ENCODE measurements at regions not wholly inside any gene's neighbourhood (a gene's known extent, or its start where the extent isn't known, plus 50 kb on each side); places are given as distances from the start of the nearest gene placed in this dataset.
"Not testable (repeated sequence)": the region's sequence is repeated elsewhere in the genome, so short reads cannot be mapped to it uniquely, and the experiment has no call there.

DNA sequence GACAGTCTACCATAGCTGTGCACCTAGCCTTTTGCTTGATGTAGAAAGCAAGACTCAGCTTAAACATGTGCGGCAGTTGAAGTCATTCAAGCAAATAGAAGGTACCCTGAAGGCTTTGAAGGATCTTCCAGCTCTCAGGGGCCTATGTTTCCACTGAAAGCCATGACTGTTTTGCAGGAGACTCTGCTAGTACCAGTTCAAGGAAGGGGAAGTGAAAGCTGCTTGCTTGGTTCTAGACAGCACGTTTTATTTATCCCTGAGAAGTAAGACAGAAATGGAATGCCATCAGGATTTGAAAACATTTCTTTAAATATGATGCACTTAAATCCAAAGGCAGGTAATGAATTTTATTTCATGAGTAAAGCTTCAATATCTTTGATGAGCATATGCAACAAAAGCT lies 311.4 kb downstream of the PDCD6IP start:
- no peak for DNase-seq (ENCODE audit: low spot score)

DNA sequence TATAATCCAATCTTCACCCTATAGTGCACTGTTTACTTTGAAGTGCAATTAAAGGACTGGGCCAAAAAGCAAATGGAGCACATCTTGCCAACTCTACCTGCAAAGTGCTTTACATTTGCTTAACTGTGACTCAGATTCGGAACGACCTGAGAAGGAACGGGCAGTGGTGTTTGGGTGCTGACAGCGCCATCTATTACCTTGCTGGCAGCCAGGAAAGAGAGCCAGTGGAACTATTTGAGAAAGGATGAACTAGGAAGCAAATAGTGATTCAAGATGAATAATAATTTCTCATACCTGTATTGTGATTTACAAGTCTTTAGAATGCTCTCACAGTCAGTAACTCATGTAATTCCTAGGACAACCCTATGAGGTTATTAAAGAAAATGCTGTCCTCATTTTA lies 312.9 kb downstream of the PDCD6IP start:
- no peak for DNase-seq (ENCODE audit: low spot score)

DNA sequence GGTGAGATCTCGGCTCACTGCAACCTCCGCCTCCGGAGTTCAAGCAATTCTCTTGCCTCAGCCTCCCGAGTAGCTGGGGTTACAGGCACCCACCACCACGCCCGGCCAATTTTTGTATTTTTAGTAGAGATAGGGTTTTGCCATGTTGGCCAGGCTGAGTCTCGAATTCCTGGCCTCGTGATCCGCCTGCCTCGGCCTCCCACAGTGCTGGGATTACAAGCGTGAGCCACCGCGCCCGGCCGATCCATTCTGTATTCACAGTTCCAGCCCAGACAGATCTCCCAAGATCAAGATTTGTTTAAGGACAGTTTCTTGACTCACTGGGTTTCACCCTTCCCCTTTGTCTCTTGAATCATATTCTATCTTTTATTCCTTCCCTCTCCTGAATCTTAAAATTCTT lies 313.8 kb downstream of the PDCD6IP start:
- DNase-seq (ENCODE audit: low spot score) = not testable (repeated sequence)

DNA sequence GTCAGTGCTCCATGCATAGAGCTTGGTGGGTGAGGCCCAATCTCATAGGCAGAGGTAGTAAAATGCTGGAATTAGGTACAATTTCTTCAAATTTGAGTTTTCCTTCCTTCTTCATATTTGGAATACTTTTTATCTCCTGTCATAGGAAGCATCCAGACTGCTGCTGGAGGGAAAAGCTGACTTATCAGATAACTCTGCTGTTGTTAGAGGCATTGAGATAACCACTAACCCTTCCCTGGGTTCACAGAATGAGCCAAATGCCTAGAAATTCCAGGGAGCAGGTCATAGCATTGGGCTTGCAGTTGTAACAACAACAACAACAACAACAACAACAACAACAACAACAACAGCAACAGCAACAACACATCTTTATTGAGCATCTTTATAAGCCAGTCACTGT lies 332.7 kb downstream of the PDCD6IP start:
- no peak for DNase-seq (ENCODE audit: low spot score)

DNA sequence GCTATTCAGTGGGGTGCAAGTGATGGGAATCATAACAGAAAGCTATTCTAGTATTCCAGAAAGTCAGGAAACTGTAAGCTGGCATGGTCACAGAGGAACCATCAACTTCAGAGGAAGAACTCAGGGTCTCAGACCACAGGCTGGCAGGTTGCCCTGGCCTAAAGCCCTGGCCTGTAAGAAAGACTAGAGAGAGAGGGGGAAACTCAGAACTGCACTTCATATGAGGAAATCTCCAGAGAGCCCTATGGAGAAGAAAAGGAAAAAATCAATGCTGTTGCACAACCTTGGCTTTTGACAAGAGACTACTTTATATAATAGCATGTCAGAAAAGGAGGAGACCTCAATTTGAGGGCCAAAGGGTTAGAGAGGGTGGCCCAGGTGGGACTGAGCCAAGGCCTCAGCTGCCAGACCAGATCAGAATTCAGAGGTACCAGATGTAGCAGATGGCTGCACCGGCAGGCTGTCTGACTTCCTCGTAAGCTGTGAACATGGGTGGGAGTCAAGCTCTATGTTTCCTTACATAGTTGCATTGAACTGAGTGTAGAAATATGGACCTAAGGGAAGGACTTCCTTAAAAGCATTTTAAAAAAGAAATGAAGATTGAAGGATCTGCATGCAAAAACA lies 333.8 kb downstream of the PDCD6IP start:
- DNase-seq (ENCODE audit: low spot score) = no peak

DNA sequence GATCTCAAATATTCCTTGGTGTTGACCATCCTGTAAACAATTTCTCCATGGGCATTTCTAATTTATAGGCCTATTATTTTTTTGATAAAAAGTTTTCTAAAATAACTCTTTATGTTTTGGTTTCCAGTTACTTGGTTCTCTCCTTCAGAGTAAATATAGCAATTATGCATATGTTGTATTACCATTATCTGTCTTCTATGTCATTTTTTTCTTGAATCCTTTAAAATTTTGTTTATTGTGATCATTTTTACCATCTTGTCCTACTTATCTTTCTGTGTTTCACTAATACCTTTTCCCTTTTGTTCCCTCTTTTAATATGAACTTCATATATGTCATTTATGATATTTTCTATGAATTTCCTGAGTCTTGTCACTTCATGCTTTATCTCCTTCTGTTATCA lies 341.1 kb downstream of the PDCD6IP start:
- DNase-seq (ENCODE audit: low spot score) = no peak

DNA sequence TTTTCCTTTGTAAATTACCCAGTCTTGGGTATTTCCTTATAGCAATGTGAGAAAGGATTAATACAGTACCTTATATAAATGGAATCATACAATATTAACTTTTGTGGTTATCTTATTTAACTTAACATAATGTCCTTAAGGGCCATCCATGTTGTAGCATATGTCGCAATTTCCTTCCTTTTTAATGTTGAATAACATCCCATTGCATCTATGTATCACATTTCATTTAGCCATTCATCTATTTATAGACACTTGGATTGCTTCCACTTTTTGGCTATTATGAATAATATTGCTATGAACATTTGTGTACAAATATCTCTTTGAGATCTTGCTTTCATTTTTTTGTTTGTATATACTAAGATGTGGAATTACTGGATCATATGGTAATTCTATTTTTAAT lies 342.2 kb downstream of the PDCD6IP start:
- DNase-seq (ENCODE audit: low spot score) = no peak

DNA sequence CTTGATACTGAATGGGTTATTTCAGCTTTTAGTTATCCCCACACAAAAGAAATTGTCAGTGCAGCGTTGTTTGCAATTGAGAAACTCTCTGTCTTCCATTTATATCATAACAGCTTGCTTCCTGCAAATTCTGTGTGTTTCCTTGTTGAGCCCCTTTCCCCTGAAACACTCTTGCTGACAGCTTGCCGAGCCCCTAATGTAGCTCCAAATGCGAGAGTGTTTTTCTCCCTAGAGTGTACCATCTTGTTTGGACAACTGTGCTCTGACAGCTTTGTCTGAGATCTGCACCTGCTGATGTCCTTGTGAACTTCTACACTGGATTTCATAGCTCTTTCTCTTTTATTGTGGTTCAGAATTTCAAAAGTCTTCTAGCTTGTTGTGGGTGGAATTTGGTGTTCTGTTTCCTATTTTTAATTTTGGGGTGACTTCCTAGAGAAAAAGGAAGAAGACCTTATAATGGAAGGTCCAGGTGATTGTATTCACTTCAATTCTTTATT lies 343.5 kb downstream of the PDCD6IP start:
- no peak for DNase-seq (ENCODE audit: low spot score)

DNA sequence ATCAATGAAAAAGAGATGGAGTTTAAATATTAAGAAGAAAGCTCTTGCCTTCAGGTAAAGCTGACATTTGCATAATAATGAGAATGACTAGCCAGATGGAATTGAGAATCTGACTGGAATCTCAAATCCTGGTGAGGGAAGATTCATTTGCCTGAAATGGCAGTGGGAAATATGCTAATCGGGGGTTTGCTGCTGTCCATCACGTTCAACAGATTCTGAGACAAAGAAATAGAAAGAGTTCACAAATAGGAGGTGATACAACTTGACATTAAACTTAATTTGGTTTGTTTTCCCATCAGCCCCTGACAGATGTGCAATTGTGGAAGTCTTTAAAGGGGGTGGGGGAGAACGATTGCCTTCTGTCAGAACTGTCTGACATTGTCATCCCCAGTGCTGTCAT lies 347.4 kb downstream of the PDCD6IP start:
- no peak for DNase-seq (ENCODE audit: low spot score)

DNA sequence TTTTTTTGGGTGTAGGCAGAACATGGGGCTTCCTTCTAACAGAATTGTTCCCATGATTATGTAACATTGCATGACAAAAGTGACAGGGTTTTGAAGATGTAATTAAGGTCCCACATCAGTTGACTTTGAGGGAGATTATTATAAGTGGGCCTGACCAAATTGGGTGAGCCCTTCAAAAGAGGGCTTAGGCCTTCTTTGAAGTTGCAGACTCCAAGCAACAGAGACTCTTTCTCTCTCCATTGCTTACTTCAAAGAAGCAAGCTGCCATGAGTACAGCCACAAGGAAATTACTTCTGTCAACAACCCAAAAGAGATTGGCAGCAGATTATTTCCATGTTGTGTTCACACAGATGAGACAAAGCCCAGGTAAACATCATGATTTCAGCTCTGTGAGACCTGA lies 348.2 kb downstream of the PDCD6IP start:
- DNase-seq (ENCODE audit: low spot score) = no peak

DNA sequence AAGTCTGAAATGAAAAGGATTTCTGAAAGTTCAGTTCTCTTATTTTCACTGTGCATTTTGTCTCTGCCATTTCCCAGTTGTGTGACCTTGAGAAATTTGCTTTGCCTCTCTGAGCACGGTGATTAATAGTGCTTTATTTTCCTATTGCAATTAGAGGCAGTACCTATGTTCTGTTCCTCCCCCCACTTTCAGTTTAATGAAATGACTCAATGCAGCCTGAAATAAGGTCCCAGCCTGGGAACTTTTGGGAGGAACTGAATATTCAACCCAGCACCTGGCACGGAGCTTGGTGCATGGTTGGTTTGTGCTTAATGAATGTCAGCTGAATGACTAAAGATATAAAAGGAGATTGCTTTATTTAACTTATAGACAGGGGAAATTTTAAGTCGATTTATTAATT lies 352.6 kb downstream of the PDCD6IP start:
- no peak for DNase-seq (ENCODE audit: low spot score)

DNA sequence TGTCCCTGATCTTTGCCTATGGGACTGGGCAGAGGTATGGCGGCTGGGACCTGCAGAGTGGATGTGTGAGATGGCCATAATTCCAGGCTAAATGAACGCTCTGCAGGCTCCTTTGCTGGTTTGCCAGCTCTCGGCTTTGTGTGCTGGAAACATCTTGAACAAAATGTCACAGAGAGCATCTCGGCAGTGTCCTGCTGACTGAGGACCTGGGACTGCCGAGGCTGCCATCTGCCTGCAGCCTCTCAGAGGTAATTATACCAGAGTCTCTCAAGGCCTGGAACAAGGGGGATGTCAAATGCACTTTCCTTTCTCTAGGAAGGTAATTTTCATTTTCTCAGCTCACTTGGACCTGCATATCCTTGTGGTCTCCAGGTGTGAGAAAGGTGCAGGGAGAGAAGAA lies 354.2 kb downstream of the PDCD6IP start:
- DNase-seq (ENCODE audit: low spot score) = no peak

DNA sequence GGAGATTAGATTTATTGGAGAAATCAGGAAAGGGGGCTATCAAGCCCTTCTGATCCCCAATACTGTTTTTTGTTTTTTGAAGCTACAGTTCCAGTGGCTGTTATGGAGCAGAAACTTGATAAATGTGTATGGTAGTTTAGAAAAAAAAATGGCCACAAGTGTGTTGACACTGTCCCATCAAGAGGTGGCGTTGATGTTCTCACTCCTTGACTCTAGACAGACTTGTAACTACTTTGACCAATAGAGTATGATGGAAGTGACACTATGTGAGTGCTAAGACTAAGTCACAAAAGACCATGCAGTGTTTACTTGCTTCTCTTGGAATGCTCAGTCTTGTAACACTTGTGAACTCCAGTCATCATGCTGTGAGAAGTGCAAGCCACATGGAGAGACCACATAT lies 356.7 kb downstream of the PDCD6IP start:
- no peak for DNase-seq (ENCODE audit: low spot score)

DNA sequence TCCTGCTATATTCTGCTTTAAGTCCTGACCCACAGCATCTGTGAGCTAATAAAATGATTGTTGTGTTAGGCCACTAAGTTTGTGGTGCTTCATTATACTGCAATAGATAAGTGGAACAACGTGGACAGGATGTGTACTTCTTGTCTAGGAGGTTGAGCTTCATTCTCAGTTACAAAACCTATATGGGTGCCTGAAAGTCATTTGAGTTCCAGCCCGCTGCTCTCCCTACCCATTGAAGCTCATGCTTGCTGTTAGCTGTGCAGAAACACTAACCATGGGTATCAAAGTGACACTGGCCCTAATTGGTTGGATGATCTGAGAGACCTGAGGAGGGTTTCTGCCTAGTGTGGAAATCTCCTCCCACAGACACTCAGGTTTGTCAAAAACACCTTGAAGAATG lies 357.2 kb downstream of the PDCD6IP start:
- DNase-seq (ENCODE audit: low spot score) = no peak

DNA sequence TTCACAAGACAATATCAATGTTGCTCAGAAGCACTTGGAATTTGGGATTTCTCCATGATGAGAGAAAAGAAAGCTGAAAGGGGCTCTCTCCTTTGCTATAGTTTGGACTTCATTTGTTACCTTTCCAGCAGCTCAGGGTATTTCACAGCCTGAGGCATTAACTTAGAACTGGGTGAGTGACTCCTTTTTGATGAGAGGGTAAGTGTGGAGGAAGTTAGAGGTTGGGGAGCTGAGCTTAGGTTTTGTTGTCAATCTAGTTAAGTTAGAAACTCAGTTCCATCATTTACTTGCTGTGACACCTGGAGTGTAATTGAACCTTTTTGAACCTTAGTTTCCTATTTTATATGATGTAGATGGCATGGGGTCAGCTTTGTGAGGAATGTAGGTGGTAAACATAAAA lies 359.1 kb downstream of the PDCD6IP start:
- no peak for DNase-seq (ENCODE audit: low spot score)

DNA sequence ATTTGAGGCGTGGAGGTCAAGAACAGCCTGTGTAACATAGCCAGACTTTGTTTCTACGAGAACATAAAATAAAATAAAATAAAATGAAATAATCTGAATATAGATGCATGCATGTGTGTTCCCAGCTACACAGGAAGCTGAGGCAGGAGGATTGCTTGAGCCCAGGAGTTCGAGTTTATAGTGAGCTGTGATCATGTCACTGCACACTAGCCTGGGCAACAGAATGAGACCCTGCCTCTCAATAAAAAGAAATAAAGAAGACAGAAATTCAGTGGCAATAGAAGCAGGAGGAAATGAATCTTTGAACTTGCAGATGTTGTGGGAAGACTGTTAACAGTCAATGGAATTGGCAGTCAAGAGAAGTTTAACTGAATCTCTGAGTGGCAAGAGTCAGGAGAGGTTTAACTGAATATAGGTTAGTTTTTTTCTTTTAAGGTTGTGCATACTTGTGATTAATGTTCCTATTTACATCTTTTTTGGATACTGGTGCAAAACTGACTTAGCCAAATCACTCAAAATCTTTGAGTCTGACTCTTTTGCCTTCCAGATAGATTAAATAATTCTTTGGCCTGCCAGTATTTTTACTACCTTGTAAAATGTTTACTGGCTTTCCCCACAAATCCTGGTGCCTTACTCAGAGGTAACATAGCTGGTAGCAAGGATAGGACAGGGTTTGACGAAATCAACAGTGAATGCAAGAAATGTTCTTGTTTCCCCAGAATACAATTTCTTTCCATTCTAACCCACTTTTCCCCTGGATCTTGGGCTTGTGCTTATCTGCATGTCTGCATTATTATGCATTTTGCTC lies 361.4 kb downstream of the PDCD6IP start:
- DNase-seq (ENCODE audit: low spot score) = no peak

DNA sequence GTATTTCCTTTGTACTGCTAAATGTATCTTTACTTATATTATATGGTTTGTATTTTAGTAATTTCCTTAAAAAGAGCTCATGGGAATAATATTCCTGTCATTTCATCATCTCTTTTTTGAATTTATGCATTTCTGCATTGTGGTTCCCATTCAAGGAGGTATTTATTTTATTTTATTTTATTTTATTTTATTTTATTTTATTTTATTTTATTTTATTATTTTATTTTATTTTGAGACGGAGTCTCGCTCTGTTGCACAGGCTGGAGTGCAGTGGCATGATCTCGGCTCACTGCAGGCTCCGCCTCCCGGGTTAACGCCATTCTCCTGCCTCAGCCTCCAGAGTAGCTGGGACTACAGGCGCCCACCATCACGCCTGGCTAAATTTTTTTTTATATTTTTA lies 371.2 kb downstream of the PDCD6IP start:
- not testable (repeated sequence) for DNase-seq (ENCODE audit: low spot score)

DNA sequence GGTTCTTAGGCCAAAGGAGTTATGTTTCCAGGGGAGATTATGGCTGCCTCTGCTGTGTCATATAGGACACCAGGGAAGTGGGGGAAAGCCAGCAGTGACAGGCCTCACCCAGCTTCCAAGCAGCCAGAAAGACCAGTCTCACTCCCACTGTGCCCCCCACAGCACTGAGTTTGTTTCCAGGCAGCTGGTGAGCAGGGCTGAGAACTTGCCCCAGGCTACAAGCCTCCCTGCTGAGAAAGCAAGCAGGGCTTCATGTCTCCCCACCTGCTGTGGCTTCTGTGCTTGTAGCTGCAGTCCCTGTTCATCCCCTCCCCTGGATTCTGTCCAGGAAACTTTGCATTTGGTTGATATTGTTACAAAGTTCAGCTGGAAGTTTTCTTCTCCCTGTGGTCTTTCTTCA lies 376.3 kb downstream of the PDCD6IP start:
- no peak for DNase-seq (ENCODE audit: low spot score)

DNA sequence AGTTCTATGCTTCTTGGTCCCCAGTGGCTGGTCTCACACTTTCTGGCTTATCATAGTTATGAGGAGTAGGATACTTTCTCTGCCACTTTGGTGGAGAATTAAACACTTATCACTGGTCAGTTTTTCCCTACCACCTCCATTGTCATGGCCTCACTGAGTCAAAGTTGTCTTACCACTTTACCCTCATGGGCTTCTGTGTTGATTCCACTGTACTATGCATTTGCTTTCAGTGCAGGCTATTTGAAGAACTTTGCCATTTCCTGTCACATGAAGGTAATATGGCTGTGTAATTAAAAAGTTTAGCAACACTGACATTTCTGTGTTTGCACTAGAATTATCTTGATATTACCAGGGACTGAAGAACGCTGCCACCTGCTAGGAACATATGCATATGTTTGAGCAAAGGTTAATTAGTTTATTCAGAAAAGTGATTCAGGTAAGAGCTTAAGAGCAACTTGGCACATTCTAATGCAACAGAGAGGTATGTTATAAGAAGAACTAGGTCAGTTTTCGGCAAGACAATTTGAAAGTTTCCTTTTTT lies 377.3 kb downstream of the PDCD6IP start:
- DNase-seq (ENCODE audit: low spot score) = no peak

DNA sequence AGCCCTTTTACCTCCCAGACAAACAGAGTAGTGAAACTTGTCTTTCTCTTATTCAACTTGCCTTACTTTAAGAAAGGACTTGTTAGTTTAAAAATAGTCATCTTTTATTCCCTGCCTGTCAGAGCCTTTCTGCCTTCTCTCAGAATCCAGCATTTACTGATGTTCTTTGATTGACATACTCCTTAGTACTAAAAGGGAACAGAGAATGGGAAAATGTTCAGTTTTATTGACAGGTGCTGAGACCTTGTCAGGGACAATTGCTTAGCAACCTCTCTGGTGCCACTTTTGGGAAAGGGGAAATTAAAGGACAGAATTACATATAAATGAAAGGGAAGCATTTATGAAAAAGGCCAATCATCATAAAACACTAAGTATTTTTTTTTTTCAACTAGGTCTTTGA lies 378.3 kb downstream of the PDCD6IP start:
- DNase-seq (ENCODE audit: low spot score) = no peak

DNA sequence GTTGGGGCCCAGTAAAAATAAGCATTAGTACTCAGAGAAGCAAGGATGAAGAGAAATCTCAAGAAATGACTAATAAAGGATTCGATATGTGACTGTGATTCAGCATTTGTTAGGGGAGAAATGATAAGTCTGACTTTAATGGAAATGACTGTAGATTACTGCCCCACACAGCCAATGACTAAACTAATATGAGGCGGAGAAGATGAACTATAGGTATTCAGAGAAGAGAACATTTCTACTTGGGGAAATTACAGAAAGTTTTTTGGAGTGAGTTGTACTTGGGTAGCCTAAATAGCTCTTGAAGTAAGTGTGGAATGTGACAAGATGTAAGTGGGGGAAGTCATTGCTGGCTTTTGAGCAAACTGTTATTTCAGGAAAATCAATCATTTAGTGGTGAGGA lies 380.0 kb downstream of the PDCD6IP start:
- DNase-seq (ENCODE audit: low spot score) = no peak

DNA sequence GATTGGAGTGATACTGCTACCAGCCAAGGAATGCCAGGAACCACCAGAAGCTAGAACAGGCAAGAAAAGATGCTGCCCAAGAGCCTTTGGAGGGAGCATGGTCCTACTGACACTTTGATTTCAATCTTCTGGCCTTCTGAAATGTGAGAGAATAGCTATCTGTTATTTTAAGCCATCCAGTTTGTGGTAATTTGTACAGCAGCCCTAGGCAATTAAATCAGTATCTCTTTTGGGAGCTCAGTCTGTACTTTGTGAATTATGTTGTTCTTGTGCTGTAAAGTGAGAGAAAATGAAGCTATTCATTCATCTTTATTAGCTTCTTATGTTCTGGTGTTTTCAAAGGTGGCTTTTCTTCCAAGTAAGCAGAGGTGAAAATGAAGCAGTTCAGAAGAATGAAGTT lies 381.3 kb downstream of the PDCD6IP start:
- no peak for DNase-seq (ENCODE audit: low spot score)

DNA sequence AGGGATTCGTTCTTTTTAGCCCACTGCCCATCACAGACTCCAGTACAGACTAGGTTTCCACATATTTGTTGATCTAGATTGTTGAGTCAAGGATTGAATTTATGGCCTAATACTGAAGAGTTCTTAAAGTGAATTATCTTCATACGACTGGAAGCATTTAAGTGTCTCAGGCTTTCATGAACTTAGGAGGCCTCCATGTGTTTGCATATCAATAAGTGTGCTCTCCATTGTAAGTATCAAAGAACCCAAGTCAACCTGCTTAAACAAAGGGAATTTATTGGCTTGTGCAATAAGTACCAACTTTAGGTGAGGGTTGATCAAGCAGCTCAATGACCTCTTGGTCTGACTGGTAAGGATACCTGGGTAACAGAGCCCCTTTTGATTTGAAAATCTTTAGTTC lies 382.1 kb downstream of the PDCD6IP start:
- no peak for DNase-seq (ENCODE audit: low spot score)

DNA sequence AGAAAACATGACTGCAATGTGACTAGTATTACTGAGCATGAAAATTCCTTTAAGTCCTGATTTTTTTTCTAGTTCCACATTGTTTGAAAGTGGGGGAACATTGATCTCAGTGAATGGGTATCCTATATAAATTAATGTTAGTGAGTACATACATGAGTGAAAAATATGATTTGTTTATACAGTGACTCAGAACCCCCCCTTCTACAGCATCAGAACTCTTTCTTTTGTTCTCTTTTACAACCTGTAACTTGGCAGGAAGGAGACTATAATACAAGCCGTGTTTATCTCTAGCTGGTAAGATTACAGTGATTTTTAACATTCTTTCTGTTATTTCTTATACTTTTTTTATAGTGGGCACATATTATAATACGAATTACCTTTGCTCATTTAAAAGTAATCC lies 384.7 kb downstream of the PDCD6IP start:
- no peak for DNase-seq (ENCODE audit: low spot score)
